Psoas muscle (tissue), 7 donors: ENCODE measurements at regions not wholly inside any gene's neighbourhood (a gene's known extent, or its start where the extent isn't known, plus 50 kb on each side); places are given as distances from the start of the nearest gene placed in this dataset.

Experiments used
- ATAC-seq, 4 donors: fragments of 200-7000 bp; cut with Tn5 transposase; one replicate each; pipeline ENCODE4 v1.9.1; 2020; ENCODE audit warnings: moderate library complexity in 3 of 4, mild to moderate bottlenecking in 2 of 4
- DNase-seq, 2 donors: peaks; one replicate each; pipeline ENCODE4 v3.0.0-alpha.2; 2020
- H3K27ac ChIP-seq: fragments of 200-600 bp; one replicate; pipeline ENCODE4 v1.8.0; 2022
- H3K27me3 ChIP-seq, 3 donors: fragments of 200-600 bp in 1 of 3; one replicate each; pipeline versions ENCODE4 v1.6.1 to v1.8.0; 2013 to 2022; ENCODE audit warnings: low read length in 2 of 3, mild to moderate bottlenecking in 2 of 3, moderate library complexity in 1 of 3; ENCODE audit not compliant: insufficient read depth in 3 of 3
- H3K36me3 ChIP-seq, 2 donors: fragments of 200-600 bp in 1 of 2; one replicate each; pipeline versions ENCODE4 v1.6.1 to v1.8.0; 2013 to 2022; ENCODE audit warnings: low read depth in 1 of 2, mild to moderate bottlenecking in 1 of 2, moderate library complexity in 1 of 2; ENCODE audit not compliant: insufficient read depth in 1 of 2
- H3K4me1 ChIP-seq: fragments of 200-600 bp; one replicate; pipeline ENCODE4 v1.8.0; 2022
- H3K4me3 ChIP-seq: fragments of 200-600 bp; one replicate; pipeline ENCODE4 v1.8.0; 2022; ENCODE audit warnings: mild to moderate bottlenecking
- H3K9me3 ChIP-seq: fragments of 200-600 bp; one replicate; pipeline ENCODE4 v1.8.0; 2022
- WGBS, 3 donors: extraction: QIAGEN DNeasy Blood & Tissue Kit; methylation state at CpG; one replicate each; pipeline versions ENCODE4 v1.1.6 to v1.1.7; 2013; 5-methylcytosine and 5-hydroxymethylcytosine counted together
- intact Hi-C, 2 donors: fragments of 100-400 bp; cut with DNase I; formaldehyde crosslinking; loops; one replicate each; pipeline versions ENCODE4 v1.11.0 to v1.14.2; 2022
- TF ChIP-seq, protein P1 (sequence below): fragments of 200-600 bp; IDR thresholded peaks from one replicate; pipeline ENCODE4 v1.8.0; 2022; ENCODE audit warnings: antibody characterized with exemption
- donor health status: healthy with polysubstance abuse.
- donor health status: DM: no; HTN: no; CAD: no; lungs with moderate emphysema.
- donor health status: Bipolar disorder and iron deficiency.
- donor health status: healthy.
- donor health status: DM: yes; HTN: yes; CAD: no.
- donor health status: DM: no; HTN: no; CAD: no.
- donor health status: DM: yes; HTN: yes; CAD: no.

DNA sequence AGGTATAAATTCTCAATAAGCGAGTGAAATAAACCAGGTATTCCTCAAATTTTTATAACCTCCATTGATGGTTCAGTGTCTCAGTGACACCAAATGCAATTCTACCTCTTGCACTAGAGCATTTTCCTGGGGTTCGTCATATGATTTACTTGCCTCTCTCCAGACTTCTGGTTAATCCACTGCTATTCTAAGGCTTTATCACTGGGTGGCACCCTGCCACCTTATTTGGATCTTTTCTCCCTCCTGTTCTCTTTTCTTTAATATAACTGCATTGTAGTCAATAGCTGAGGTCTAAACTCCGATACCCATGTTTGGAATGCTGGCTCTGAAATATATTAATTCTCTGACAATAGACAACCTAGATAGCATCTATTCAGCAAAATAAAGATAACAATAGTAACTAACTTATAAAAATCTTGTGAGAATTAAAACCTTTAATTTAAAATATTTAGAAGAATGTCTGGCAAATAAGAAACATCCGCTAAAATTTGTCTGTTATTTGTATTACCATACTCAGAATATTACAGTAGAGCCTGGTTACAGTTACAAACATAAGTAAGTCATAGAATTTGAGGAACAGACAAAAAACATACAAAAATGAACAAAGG lies 436.4 kb downstream of the PLA2G4A start:
- no peak overlapping the region for H3K4me3 ChIP-seq
- TF ChIP-seq, protein P1, sequence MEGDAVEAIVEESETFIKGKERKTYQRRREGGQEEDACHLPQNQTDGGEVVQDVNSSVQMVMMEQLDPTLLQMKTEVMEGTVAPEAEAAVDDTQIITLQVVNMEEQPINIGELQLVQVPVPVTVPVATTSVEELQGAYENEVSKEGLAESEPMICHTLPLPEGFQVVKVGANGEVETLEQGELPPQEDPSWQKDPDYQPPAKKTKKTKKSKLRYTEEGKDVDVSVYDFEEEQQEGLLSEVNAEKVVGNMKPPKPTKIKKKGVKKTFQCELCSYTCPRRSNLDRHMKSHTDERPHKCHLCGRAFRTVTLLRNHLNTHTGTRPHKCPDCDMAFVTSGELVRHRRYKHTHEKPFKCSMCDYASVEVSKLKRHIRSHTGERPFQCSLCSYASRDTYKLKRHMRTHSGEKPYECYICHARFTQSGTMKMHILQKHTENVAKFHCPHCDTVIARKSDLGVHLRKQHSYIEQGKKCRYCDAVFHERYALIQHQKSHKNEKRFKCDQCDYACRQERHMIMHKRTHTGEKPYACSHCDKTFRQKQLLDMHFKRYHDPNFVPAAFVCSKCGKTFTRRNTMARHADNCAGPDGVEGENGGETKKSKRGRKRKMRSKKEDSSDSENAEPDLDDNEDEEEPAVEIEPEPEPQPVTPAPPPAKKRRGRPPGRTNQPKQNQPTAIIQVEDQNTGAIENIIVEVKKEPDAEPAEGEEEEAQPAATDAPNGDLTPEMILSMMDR, result no peak
- no peaks in the 10 kb centered on the region for H3K9me3 ChIP-seq
- no peaks in the 10 kb centered on the region for H3K4me1 ChIP-seq
- no peak for DNase-seq
- no peak for ATAC-seq
- WGBS, 3 donors, result 58 to 65% (median 62%) methylated on average over 4 of the region's 4 CpGs
- intact Hi-C loops, result no loop called here
- no peaks in the 10 kb centered on the region for H3K36me3 ChIP-seq
- no peak overlapping the region for H3K27ac ChIP-seq
- H3K27me3 ChIP-seq, result no peaks in the 10 kb centered on the region

DNA sequence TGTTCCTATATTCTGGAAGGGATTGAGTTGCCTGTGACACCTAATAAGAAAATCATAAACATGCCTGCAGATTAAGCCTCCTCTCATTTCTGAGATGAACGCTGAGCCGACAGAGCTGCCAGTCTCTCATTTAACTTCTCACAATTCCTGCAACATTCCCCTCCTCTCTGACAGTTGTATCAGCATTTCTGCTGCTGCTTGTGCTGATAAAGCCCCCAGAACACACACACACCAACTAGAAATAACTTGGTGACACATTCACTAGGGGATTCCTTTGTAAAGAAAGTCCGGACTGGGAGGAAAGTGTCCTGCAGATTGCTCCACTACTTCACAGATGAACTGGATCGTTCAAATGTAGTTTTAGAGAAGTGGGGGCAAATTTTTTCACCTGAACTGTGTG lies 437.3 kb downstream of the PLA2G4A start:
- DNase-seq (no peak), ATAC-seq (no peak)
- intact Hi-C loops, result no loop called here
- H3K27me3 ChIP-seq, result no peaks in the 10 kb centered on the region
- 51 to 60% (median 58%) methylated on average over 4 of the region's 4 CpGs for WGBS, 3 donors
- H3K27ac ChIP-seq, result no peak overlapping the region
- no peak overlapping the region for H3K4me3 ChIP-seq
- TF ChIP-seq, protein P1, result no peak
- H3K9me3 ChIP-seq, result no peaks in the 10 kb centered on the region
- no peaks in the 10 kb centered on the region for H3K36me3 ChIP-seq
- H3K4me1 ChIP-seq, result no peaks in the 10 kb centered on the region

DNA sequence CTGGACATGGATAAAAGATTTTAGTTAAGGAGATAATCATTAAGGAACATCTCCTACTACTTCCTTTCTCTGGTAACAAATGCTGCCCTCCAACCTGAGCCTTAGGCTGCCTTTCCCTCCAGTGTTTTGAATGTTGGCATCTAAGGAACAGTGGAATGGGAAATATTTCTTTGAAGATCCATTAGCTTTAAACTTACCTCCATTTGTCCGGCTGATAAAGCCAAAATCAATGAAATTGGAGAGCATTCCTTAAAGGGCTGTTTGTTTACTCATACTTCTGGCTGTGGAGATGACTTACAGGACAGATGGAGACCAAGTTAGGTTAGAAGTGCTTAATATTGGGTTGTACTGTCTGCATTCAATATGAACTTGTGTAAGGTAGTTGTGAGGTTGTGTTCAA lies 439.1 kb downstream of the PLA2G4A start:
- TF ChIP-seq, protein P1, result no peak
- no peaks in the 10 kb centered on the region for H3K36me3 ChIP-seq
- 53 to 54% (median 53%) methylated on average over 1 of the region's 1 CpG for WGBS, 3 donors

DNA sequence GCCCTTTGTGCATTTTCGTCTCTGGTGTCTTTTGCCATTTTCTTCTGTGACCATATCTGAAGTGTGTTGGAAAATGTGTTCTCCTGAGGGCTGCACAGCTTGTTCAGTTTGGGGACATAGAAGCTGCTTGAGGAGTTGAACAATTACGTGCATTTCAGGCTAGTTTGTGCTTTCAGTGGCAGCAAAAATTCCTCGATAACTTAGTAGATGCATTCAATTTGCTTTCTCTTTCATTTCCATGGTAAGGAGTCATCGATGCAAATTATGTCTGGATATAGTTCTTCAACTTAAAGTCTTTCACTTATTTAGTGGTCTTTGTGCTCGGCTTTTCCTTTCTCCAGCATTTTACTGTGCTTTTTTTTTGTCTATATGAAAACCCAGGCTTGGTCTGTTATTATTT lies 441.5 kb downstream of the PLA2G4A start:
- 80 to 85% (median 81%) methylated on average over 5 of the region's 5 CpGs for WGBS, 3 donors
- Histone ChIP-seq H3K9me3 (no peaks in the 10 kb centered on the region), H3K27ac (no peak overlapping the region), H3K4me3 (no peak overlapping the region), H3K36me3 (no peaks in the 10 kb centered on the region), H3K4me1 (no peaks in the 10 kb centered on the region), H3K27me3 (no peaks in the 10 kb centered on the region)
- DNase-seq (no peak), ATAC-seq (no peak)
- intact Hi-C loops, result no loop called here
- TF ChIP-seq, protein P1, result no peak

More for the DNA sequence above, 439.1 kb downstream of the PLA2G4A start:
- H3K4me1 ChIP-seq, result no peaks in the 10 kb centered on the region
- no peak overlapping the region for H3K27ac ChIP-seq
- DNase-seq (no peak), ATAC-seq (no peak)
- H3K9me3 ChIP-seq, result no peaks in the 10 kb centered on the region
- H3K4me3 ChIP-seq, result no peak overlapping the region
- no peaks in the 10 kb centered on the region for H3K27me3 ChIP-seq
- intact Hi-C loops, result no loop called here

DNA sequence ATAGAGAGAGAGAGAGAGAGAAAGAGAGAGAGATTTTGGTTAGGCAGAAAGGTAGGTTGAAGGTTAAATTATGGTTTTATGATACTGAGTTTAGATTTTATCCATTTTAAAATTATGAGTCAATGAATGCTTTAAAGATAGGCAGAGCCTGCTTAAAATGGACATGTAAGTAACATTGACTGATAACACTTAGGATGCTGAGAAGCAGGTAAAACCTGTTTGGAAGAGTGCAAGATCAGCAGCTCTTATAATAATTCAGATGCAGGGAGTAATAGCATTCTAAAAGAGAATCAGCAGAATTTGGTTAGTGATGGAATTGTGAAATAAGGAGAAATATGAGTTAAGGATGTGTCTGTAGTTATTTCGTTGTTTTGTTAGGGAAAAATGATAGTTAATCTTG lies 446.6 kb downstream of the PLA2G4A start:
- WGBS, 3 donors, result 73 to 83% (median 82%) methylated on average over 1 of the region's 1 CpG
- no peak for DNase-seq
- intact Hi-C loops, result no loop called here

More for the DNA sequence above, 446.6 kb downstream of the PLA2G4A start:
- H3K36me3 ChIP-seq, result no peaks in the 10 kb centered on the region
- no peak overlapping the region for H3K27ac ChIP-seq
- H3K4me3 ChIP-seq, result no peak overlapping the region
- TF ChIP-seq, protein P1, result no peak
- no peaks in the 10 kb centered on the region for H3K27me3 ChIP-seq
- no peaks in the 10 kb centered on the region for H3K9me3 ChIP-seq
- H3K4me1 ChIP-seq, result no peaks in the 10 kb centered on the region
- no peak for ATAC-seq
